Adrenal gland (tissue), 9 donors: ENCODE measurements at regions not wholly inside any gene's neighbourhood (a gene's known extent, or its start where the extent isn't known, plus 50 kb on each side); places are given as distances from the start of the nearest gene placed in this dataset.
"Not testable (repeated sequence)": the region's sequence is repeated elsewhere in the genome, so short reads cannot be mapped to it uniquely, and the experiment has no call there.

Source experiments
- DNase-seq, 7 donors: peaks; one replicate each; pipeline ENCODE4 v3.0.0-alpha.2; 2019 to 2020
- H3K27ac ChIP-seq, 5 donors: fragments of 200-600 bp; sonication (generic) in 4 of 5; 1 replicate in 3 of 5; 2 replicates in 2 of 5; pipeline versions ENCODE4 v1.5.1 to v1.8.0; 2016 to 2020; ENCODE audit warnings: mild to moderate bottlenecking in 1 of 5
- H3K27me3 ChIP-seq: fragments of 200-600 bp; 2 replicates; pipeline ENCODE4 v1.8.0; 2021
- H3K36me3 ChIP-seq, 2 donors: fragments of 200-600 bp; replicated peaks in 1 of 2; 1 replicate in 1 of 2; 2 replicates in 1 of 2; pipeline versions ENCODE4 v1.5.1 to v1.8.0; 2018 to 2022
- H3K4me1 ChIP-seq, 2 donors: fragments of 200-600 bp; replicated peaks in 1 of 2; 1 replicate in 1 of 2; 2 replicates in 1 of 2; pipeline versions ENCODE4 v1.5.1 to v1.8.0; 2018 to 2021
- H3K4me3 ChIP-seq, 4 donors: fragments of 200-600 bp; sonication (generic) in 3 of 4; one replicate each; pipeline ENCODE4 v1.5.1; 2016 to 2018
- H3K9me3 ChIP-seq, 3 donors: fragments of 200-600 bp; sonication (generic) in 1 of 3; replicated peaks in 1 of 3; 1 replicate in 2 of 3; 2 replicates in 1 of 3; pipeline versions ENCODE4 v1.5.1 to v1.8.0; 2016 to 2021
- CTCF ChIP-seq, 6 experiments: fragments of 450-650 bp in 4 of 6; fragments of 200-600 bp in 2 of 6; sonication (generic) in 1 of 6; IDR thresholded peaks; 1 replicate in 5 of 6; 2 replicates in 1 of 6; pipeline versions ENCODE4 v1.5.1 to v1.8.0; 2016 to 2021; ENCODE audit warnings: antibody characterized with exemption in 6 of 6, mild to moderate bottlenecking in 2 of 6, moderate library complexity in 1 of 6
- POLR2A ChIP-seq, 2 donors: fragments of 450-650 bp; IDR thresholded peaks; one replicate each; pipeline ENCODE4 v1.6.1; 2017; ENCODE audit warnings: antibody characterized with exemption in 2 of 2, mild to moderate bottlenecking in 2 of 2, moderate library complexity in 1 of 2
- WGBS, 4 donors: extraction: QIAGEN DNeasy Blood & Tissue Kit in 2 of 4; methylation state at CpG; one replicate each; pipeline versions ENCODE4 v1.1.5 to v1.1.7; 2013 to 2017; 5-methylcytosine and 5-hydroxymethylcytosine counted together
- intact Hi-C, 2 donors: fragments of 100-400 bp; cut with DNase I; formaldehyde crosslinking; loops; one replicate each; pipeline versions ENCODE4 v1.14.1 to v1.15.0; 2022 to 2023
- donor health status: healthy with polysubstance abuse.
- donor health status: Bipolar disorder and iron deficiency.
- donor health status: DM: yes; HTN: yes; CAD: no.
- donor health status: DM: no; HTN: no; CAD: no.
- donor health status: DM: no; HTN: no; CAD: no.

GRCh38 chr17:13659051-13659450, 57.3 kb upstream of the HS3ST3A1 start:
- H3K27me3 ChIP-seq, DNase-seq, H3K9me3 ChIP-seq, H3K27ac ChIP-seq, H3K4me1 ChIP-seq, H3K36me3 ChIP-seq, H3K4me3 ChIP-seq, intact Hi-C loops: not testable (repeated sequence)
- WGBS, 4 donors, result 81 to 92% (median 88%) methylated on average over 3 of the region's 3 CpGs

- DNase-seq, result no peak
- Histone ChIP-seq H3K4me1 (no peaks in the 10 kb centered on the region), H3K36me3 (no peaks in the 10 kb centered on the region), H3K4me3 (no peak overlapping the region), H3K27ac (no peak overlapping the region), H3K27me3 (no peaks in the 10 kb centered on the region), H3K9me3 (no peaks in the 10 kb centered on the region)
- intact Hi-C loops, result no loop called here
- TF ChIP-seq CTCF (IDR thresholded peaks at IDR 0.05), result no peak
- 87 to 91% (median 89%) methylated on average over 17 to 21 of the region's 21 CpGs for WGBS, 4 donors
Observed at GRCh38 chr17:13665872-13666635, 64.3 kb upstream of the HS3ST3A1 start.

- Histone ChIP-seq H3K36me3 (no peaks in the 10 kb centered on the region), H3K9me3 (no peaks in the 10 kb centered on the region), H3K27ac (no peak overlapping the region), H3K4me1 (no peaks in the 10 kb centered on the region), H3K27me3 (no peaks in the 10 kb centered on the region), H3K4me3 (no peak overlapping the region)
- intact Hi-C loops, result no loop called here
- 34 to 53% (median 51%) methylated on average over 3 of the region's 3 CpGs for WGBS, 4 donors
- TF ChIP-seq CTCF (IDR thresholded peaks at IDR 0.05) (no peak), POLR2A (IDR thresholded peaks at IDR 0.05) (no peak)
- no peak for DNase-seq
Observed at GRCh38 chr17:13671341-13671740, 69.6 kb upstream of the HS3ST3A1 start.

GRCh38 chr17:13671771-13672170, 70.0 kb upstream of the HS3ST3A1 start:
- no peaks in the 10 kb centered on the region for H3K36me3 ChIP-seq
- whole genome bisulfite sequencing, 4 donors, result 62 to 73% (median 72%) methylated on average over 8 of the region's 8 CpGs
- H3K4me3 ChIP-seq, result no peak overlapping the region
- intact Hi-C loops, result no loop called here
- no peaks in the 10 kb centered on the region for H3K4me1 ChIP-seq
- no peak for DNase-seq
- no peaks in the 10 kb centered on the region for H3K9me3 ChIP-seq
- H3K27me3 ChIP-seq, result no peaks in the 10 kb centered on the region
- no peak overlapping the region for H3K27ac ChIP-seq
- TF ChIP-seq CTCF (IDR thresholded peaks at IDR 0.05) (no peak), POLR2A (IDR thresholded peaks at IDR 0.05) (no peak)

GRCh38 chr17:13678361-13678760, 76.6 kb upstream of the HS3ST3A1 start:
- TF ChIP-seq CTCF (IDR thresholded peaks at IDR 0.05), result no peak
- TF ChIP-seq POLR2A (IDR thresholded peaks at IDR 0.05), result no peak
- Histone ChIP-seq H3K27me3 (no peaks in the 10 kb centered on the region), H3K4me3 (no peak overlapping the region), H3K4me1 (no peaks in the 10 kb centered on the region), H3K27ac (no peak overlapping the region), H3K9me3 (no peaks in the 10 kb centered on the region), H3K36me3 (no peaks in the 10 kb centered on the region)
- intact Hi-C loops, result no loop called here
- no peak for DNase-seq
